ENCODE measurements at regions not wholly inside any gene's neighbourhood (a gene's known extent, or its start where the extent isn't known, plus 50 kb on each side); places are given as distances from the start of the nearest gene placed in this dataset.
"Not testable (repeated sequence)": the region's sequence is repeated elsewhere in the genome, so short reads cannot be mapped to it uniquely, and the experiment has no call there.

DNA sequence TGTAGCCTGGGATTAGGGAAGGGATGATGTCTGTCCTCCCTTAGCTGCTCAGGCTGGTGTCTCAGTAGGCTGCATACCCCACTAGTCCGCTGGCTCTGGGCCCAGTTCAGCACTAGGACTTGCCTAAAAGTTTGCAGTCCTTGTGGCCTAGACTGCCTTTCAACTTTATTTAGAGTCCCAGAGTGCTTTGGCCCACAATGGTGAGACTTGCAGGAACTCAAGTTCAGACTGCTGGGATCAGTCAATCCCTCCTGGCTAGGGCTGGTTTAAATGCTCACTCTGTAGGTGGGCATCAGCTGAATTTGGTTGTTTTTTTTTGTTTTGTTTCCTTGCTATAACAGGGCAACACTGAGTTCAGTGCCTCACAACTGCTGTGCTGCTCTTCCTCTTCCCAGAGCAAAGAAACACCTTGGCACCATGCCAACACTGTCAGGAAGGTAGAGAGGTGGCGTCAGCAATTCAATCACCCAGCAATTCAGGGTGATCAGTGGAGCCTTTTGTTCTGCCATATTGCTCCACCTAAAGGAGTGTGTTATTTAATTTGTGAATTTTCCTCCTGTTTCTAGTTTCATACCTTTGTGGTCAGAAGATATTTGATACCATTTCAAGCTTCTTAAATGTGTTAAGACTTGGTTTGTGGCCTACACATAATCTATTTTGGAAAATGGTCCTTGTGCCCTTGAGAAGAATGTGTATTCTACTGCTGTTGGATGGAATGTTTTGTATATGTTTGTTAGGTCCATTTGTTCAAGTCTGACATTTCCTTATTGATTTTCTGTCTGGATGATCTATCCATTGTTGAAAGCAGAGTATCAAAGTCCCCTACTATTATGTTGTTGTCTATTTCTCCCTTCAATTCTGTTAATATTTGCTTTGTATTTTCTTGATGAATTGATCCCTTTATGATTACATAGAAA, 284.0 kb upstream of the PMFBP1 start:
- no peak for DNase-seq

DNA sequence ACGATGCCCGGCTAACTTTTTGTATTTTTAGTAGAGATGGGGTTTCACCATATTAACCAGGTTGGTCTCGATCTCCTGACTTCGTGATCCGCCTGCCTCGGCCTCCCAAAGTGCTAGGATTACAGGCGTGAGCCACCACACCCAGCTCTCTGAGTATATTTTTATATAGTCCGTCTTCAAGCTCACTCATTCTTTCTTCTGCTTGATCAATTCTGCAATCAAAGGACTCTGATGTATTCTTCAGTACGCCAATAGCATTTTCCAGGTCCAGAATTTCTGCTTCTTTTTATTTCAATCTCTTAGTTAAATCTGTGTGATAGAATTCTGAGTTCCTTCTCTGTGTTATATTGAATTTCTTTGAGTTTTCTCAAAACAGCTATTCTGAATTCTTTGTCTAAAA, 281.9 kb upstream of the PMFBP1 start:
- not testable (repeated sequence) for DNase-seq

DNA sequence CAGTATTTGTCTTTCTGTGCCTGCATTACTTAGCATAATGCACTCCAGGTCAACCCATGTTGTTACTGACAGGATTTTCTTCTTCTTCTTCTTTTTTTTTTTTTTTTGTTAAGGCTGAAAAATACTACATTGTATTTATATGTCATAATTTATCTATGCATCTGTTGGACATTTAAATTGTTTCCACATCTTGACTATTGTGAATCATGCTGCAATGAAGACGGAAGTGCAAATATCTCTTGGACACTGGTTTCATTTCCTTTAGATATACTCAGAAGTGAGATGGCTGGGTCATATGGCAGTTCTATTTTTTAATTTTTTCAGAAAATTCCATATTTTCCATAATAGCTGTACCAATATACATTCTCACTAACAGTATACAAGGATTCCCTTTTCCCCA, 272.7 kb upstream of the PMFBP1 start:
- DNase-seq, result no peak

DNA sequence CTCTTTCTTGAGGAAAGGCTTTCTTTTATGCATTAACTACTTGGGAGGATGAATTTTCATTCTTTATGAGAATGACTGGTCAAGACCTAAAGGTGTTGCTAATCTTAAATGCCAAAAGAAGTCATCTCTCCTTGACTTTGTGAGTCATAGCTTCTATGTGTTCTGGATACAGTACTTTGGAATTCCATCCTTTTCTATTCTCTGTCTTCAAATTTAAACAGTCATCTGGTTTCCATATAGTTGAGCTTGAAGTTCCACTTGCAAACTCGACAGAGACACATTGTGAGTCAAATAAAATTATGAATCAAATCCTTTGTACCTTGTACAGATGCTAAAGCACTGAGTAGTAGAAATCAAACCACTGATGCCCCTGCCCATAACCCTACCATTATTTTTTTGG, 271.9 kb upstream of the PMFBP1 start:
- DNase-seq, result peak; percentile 8

DNA sequence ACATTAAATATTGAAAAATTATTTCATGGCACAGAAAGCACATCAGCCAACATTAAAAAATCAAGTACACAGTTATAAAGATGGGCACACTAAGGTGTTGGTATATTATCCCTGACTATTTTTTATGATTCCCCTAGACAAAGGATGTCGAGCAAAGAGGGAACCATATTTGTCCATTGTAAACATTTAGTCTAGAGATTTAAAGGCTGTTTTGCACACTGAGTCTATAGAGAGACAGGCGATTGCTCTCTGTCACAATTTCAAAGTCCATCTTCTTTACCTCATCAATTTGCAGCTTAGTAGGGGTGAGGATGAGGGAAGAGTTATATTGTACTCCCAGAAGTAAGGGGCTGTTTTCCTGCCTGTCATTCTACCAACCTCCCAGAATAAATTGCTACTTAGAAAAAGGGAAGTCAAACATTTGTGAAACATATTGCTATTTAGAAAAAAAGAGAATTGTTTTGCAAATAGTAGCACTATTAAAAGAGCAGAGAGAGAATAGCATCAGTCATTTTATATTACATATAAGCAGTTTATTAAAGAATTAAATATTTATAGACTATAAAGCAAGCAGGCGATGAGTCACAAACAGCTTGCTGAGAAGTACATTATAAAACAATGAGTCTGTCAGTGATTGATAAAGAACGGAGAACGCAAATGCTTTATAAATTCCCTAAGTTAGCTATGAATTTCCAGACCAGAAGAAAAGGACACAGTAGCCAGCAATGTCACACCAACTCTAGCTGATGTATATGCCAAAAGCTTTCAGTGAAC, 270.6 kb upstream of the PMFBP1 start:
- peak; percentile 18 for DNase-seq

DNA sequence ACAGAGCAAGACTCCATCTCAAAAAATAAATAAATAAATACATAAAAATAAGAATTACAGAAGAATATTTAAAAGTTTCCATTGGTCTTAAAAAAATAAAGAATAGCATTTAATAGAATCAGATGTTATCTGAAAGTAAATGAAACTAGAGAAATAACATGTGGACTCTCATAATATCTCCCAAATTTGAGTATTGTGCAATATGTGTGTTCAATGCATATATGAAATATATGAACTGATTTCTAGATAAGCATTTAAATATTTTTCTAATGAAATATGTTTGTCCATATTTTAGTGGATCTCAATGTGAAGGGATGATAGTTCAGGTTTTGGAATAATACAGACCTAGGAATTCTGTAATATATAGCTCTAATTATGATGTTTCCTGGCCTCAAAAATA, 265.9 kb upstream of the PMFBP1 start:
- DNase-seq, result no peak

DNA sequence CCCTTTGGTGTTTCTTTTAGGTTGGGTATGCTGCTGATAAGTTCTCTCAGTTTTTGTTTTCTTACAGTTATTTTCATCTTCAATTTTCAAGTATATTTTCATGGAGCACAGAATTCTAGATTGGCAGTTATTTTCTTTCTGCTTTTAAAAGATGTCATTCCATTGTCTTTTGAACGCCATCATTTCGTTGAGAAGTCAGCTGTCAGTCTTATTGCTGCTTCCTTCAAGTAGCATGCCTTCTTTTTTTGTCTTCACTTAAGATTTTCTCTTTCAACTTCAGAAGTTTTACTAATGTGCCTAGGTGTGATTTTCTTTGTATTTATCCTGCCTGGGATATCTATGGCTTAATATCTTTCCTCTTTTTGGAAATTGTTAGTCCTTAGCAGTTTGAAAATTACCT, 262.2 kb upstream of the PMFBP1 start:
- peak; percentile 16 for DNase-seq

DNA sequence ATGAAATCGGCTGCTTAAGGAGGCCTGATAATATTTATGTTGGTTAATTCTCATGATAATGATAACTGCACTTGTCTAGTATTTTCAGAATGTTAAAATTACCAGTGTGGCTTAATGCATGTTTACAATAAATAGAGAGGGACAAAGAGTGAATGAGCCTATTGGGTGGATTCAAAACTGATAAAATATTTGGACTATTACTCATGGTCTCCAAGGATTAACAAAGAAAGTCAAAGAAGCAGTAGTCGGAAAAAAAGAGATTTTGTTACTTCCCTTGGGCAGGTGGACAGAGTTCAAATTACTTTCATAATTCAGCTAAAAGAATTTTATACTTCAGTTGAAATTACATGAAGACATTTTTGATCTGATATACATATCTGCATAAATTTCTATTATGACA, 258.2 kb upstream of the PMFBP1 start:
- no peak for DNase-seq

DNA sequence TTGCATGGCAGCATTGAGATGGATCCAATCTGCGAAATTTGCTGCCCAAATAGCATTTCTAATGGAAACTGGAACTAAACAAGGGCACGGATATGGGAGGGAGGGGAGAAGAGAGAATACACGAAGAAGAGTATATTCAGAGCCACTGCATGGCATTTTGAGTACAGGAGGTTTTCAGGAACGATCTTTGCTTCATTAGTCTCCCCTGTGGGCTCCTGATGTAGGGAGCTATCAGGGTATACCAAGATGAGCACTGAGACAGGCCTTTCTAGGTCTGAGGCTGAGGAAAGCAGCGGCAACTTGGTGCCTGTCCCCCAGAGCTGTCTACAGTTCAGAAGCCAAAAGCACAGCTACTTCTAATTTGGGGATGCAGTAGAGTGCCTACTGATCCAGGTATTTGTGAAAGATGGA, 257.7 kb upstream of the PMFBP1 start:
- DNase-seq, result no peak

DNA sequence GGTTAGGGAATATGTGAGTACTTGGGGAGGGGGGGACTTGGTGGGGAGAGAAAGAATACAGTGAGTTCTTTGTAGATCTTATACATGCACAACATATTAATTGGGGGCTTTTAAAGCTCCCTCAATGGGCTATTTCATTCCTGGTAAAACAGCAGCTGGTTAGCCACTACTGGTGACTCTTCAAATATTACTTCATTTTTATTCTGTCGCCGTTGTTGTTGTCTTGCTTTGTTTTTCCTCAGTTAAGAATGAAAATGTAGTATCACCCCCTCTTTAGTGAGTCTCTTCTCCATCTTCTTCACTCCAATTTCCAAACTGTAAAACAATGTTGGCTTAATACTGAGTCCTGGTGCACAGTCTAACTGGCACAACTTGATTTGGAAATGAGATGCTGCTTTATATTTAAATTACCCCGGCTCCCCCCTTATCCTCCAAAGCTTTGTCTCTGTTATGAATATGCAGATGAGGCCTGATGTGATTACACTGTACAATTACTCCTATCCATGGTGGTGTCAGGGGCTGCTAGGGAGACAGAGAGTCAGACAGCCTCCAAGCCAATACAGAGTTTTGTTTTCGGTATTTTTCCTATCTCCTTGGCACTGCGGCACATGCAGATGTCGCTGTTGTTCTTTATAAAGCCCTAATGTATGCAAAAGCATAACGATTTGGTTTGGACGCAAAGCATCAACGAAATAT, 256.9 kb upstream of the PMFBP1 start:
- no peak for DNase-seq

DNA sequence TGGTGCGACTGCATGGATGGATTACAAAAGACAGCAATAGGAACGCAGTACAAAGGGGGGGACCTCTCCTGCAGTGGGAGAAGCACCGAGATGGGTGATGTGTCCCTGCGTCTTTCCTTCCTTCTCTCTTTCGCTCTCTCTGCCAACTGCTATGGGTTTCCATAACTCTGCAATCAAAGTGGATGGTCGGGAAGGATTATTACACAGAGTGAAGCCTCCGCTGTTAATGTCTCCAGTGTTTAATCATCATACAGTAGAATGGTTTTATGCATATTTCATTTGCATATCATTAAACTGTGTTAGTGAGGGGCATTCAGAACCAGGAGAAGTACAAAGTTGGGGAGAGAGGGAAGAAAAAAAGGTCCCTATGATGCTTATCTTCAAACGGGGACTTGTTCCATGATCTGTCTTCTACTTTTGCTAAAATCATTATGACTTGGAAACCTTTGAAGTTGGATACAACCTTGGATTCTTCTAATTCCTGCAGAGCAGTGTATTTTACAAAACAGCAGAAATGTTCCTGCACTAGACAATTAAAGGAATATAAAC, 255.9 kb upstream of the PMFBP1 start:
- no peak for DNase-seq

DNA sequence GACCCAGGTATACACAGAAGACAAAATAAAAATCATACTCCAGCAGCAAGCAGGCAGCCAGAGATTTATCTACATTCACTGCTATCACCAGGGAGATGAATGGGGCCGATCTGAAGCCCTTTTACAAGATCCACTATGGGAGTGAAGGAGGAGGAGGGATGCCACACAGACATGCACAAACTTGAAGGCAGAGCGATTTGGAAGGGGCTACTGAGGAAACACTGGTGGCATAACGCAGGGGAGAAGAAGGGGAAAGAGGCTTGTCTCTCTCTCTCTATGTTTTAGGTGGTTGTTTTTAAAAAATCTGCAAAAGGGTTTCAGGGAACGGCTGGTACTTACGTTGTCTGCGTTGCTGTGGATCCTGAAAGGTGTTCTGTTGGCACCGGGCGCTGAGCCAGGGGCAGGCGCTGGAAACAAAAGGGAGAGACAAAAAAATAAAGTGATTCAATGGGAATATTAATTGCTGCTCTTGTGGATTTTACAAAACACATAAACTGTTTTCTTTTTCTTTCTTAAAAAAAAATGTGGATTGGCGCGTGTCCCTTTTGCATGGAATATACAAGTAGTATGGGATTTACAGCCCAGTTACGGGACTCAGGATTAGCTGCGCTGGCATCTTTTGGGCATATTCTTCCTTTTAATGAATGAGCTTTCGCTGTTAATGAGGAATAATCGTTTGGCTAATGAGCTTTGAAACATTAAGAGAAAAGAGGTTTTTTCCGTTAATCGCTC, 255.3 kb upstream of the PMFBP1 start:
- DNase-seq, result no peak

DNA sequence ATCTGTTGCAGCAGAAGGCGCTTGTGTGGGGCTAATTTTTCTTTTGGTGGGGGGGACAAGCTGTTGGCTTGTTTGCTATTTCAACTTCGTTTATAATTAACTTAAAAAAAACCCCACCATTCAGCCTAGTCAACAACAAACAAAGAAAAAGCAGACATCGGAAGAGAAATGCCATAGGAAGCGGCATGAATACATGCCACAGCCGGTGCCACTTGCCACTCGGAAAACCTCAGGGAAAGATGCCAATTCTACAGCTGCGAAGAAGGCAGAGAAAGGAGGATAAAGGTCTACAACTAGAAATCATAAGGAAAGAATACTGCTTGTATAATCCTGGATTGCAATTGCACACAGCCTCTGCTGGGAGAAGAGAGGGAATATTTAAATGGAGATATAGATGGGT, 254.4 kb upstream of the PMFBP1 start:
- no peak for DNase-seq

DNA sequence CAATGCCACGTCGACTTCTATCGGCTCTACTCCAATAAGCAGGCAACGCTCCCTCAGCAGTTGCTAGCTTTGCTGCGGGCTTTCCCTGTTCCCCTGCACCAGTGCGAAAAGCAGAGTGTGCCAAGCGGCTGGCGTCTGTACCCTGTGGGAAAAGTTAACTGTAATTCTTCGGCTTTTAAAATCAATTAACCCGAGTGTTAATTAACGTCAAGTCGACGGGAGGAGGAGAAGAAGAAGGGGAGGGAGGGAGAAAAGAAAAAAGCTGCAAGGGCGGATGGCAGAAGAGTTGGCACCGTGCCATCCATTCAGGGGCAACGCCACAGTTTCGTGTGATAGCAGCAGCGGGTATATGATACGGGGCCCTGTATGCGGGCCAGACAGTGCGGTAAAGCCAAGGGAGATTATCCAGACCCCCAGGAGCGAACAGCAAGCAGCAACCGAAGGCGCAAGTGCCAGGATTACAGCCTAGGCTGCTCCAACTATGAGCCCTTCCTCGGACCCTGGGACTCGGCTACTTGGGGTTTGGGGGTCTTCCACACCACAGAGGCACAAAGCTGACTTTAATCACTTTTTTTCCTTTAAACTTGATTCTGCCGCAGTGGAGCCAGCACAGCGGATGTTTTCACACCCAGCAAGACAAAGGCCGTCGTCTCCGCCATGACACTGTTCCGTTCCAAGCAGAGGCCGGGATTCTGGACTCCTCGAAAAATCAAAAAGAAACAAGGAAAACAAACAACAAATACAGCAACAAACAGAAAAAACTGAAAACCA, 253.8 kb upstream of the PMFBP1 start:
- no peak for DNase-seq

DNA sequence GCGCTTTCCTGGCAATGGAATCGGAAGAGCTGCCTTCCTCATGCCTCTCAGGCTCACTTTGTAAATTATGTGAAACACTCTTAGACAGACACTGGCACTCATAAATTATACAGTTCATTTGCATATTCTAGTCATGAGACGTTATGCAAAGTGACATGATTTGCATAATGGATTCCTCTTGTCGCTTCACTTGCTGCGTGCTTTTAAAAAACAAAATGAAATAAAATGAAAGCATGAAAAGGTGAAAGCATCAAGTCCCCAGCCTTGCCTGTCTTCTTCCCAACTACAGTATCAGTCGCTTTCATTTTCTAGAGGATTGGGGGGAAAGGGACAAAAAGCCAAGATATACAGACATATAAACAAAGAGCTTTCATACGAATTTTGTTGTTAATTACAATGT, 252.8 kb upstream of the PMFBP1 start:
- DNase-seq, result no peak

DNA sequence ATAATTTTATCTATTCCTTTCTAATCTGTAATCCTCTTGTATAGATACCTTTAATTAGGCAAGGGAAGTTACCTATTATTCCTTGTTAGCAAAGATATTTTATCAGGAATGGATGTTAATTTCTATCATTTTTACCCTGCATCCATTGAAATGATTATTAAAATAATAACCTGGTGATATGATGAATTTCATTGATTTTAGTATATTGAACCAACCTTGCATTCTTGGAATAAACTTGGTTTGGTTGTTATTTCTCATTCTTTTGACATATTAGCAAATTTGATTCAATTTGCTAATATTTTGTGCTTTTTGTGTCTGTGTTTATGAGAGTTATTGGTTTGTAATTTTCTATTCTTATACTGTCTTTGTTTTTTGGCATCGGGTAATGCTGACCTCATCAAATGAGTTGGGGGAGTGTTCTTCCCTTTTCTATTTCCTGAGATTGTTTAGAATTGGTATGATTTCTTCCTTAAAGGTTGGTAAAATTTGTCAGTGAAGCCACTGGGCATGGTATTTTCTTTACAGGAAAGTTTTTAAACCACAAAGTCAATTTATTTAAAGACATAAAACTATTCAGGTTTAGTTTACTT, 250.4 kb upstream of the PMFBP1 start:
- DNase-seq, result no peak

DNA sequence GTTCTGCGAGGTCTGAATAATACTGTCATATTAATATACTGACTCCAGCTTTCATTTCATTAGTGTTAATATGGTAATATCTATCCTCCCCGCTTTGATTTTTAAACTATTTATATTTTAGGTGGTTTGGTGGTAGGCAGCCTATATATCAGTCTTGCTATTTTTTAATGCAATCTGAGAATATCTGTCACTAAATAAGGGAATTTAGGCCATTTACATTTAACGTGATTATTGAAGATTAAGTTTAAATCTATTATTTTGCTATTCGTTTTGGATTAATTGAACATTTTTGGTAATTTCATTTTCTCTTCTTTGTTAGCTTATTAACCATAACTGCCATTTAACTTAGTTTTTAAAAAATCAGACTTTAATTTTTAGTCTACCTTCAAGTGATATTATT, 247.7 kb upstream of the PMFBP1 start:
- DNase-seq, result no peak

DNA sequence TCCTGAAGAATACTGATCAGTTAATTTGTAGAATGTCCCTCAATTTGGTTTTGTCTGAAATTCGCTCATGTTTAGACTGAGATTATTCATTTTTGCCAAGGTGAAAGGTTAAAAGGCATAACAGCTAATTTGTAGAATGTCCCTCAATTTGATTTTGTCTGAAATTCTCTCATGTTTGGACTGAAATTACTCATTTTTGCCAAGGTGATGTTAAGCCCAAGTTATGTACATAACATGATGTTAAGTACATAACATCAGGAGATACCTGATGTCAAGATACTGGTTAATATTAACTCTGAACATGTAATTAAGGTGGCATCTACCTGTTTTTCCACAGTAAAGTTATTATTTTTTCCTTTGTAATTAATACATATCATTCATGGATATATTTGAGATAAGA, 243.4 kb upstream of the PMFBP1 start:
- DNase-seq, result no peak

DNA sequence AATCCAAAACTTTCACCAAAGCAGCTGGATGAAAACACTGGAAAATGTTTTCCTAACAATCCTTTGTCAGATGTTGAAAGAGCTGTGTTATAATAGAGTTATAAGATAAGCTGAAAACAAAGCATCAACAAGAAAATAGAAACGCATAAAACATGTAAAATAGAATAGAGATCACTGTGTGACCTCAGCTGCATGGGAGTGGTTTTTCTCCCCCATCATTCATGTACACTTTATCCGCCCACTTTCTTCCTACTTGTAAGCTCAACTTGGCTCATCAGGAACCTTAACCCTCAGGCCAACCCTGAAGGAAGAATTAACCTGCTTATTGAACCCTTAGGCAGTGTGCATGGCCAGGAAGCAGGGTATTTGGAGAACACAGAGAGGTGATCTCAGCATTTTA, 238.5 kb upstream of the PMFBP1 start:
- DNase-seq, result no peak

DNA sequence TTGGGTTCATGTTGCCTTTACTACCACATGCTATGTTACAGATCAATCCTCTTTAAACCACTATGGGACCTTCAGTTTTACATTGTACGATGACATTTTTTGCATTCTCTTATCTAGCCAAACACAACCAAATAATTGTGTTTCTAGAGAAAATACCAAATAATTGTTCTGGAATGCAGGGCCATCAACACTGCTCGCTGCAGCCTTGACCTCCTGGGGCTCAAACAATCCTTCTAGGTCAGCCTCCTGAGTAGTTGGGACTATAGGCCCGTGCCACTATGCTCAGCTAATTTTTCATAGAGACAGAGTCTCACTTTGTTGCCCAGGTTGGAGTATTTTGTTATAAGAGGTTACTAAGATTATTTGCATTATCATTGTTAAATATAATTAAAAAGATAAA, 237.5 kb upstream of the PMFBP1 start:
- peak; percentile 55 for DNase-seq

DNA sequence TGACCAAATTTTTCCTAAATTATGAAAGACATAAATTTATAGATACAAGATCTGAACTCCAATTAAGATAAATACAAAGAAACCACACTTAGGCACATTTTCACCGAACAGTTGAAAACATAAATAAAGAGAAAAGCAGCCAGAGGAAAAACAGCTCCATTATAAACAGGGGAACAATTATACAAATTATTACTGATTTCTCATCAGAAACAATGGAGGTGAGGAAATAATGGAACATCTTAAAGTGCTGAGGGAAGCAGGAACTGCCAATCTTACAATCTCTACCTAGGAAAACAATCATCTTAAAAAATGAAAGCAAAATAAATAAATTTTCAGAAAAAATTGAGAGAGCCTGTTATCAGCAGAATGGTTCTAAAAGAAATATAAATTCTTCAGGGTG, 234.4 kb upstream of the PMFBP1 start:
- DNase-seq, result no peak

Data from fibroblast of skin of back (primary cell).